SK-N-SH (cell line): ENCODE measurements at regions not wholly inside any gene's neighbourhood (a gene's known extent, or its start where the extent isn't known, plus 50 kb on each side); places are given as distances from the start of the nearest gene placed in this dataset.

ENCODE experiments used
- CTCF ChIA-PET: fragments of 300-600, 350-600 bp; formaldehyde crosslinking; extraction: SDS; loops from one replicate; lab custom pipeline; 2021; lab: Yijun Ruan, JAX
- POLR2A ChIA-PET: fragments of 350-600 bp; sonication (Branson Sonifier 250); formaldehyde crosslinking; extraction: SDS; loops from one replicate; lab custom pipeline; 2020; ENCODE audit warnings: antibody characterized with exemption, inconsistent platforms; lab: Yijun Ruan, JAX
- DNase-seq: peaks from one replicate; pipeline ENCODE4 v3.0.0; 2012
- H2AFZ ChIP-seq: fragments of 200-600 bp; sonication (generic); 2 replicates; pipeline ENCODE4 v1.8.1; 2016; ENCODE audit warnings: antibody characterized with exemption, mild to moderate bottlenecking, low read depth
- H3F3A ChIP-seq: fragments of 200-600 bp; sonication (generic); replicated peaks from 2 replicates; pipeline ENCODE3; 2016; ENCODE audit warnings: antibody characterized with exemption, mild to moderate bottlenecking; ENCODE audit not compliant: insufficient read depth
- H3K27ac ChIP-seq, 2 experiments: fragments of 200-500 bp in 1 of 2; fragments of 200-600 bp in 1 of 2; sonication (Bioruptor generic) in 1 of 2; sonication (generic), shearing (Covaris generic) in 1 of 2; 2 replicates each; pipeline versions ENCODE4 v1.5.1 to v1.6.1; 2014 to 2016; ENCODE audit warnings: low read depth in 2 of 2, inconsistent platforms in 1 of 2, low read length in 1 of 2, mild to moderate bottlenecking in 1 of 2, mixed read lengths in 1 of 2
- H3K27me3 ChIP-seq: fragments of 200-600 bp; sonication (generic), shearing (Covaris generic); 2 replicates; pipeline ENCODE4 v1.6.1; 2016; ENCODE audit warnings: mixed run types; ENCODE audit not compliant: insufficient read depth
- H3K36me3 ChIP-seq, 2 experiments: fragments of 200-500 bp in 1 of 2; fragments of 200-600 bp in 1 of 2; sonication (Bioruptor generic) in 1 of 2; sonication (generic) in 1 of 2; replicated peaks in 1 of 2; 2 replicates each; pipeline versions ENCODE3 to v1.5.1; 2014 to 2016; ENCODE audit warnings: low read length in 1 of 2, mild to moderate bottlenecking in 1 of 2; ENCODE audit not compliant: insufficient read depth in 2 of 2, control insufficient read depth in 1 of 2
- H3K4me1 ChIP-seq, 2 experiments: fragments of 200-500 bp in 1 of 2; fragments of 200-600 bp in 1 of 2; sonication (Bioruptor generic) in 1 of 2; sonication (generic), shearing (Covaris generic) in 1 of 2; 2 replicates each; pipeline versions ENCODE4 v1.5.1 to v1.6.1; 2014 to 2016; ENCODE audit warnings: low read depth in 1 of 2, low read length in 1 of 2, mixed run types in 1 of 2; ENCODE audit not compliant: insufficient read depth in 2 of 2, control insufficient read depth in 1 of 2
- H3K4me2 ChIP-seq: fragments of 200-600 bp; sonication (generic), shearing (Covaris generic); 2 replicates; pipeline ENCODE4 v1.6.1; 2017; ENCODE audit warnings: mixed run types
- H3K4me3 ChIP-seq, 2 experiments: fragments of 200-500 bp in 1 of 2; fragments of 200-600 bp in 1 of 2; sonication (Bioruptor generic) in 1 of 2; sonication (generic), shearing (Covaris generic) in 1 of 2; 2 replicates each; pipeline versions ENCODE4 v1.5.1 to v1.8.1; 2014 to 2016; ENCODE audit warnings: low read depth in 2 of 2, inconsistent platforms in 1 of 2, low read length in 1 of 2, mild to moderate bottlenecking in 1 of 2, mixed read lengths in 1 of 2, moderate library complexity in 1 of 2
- H3K79me2 ChIP-seq: fragments of 200-600 bp; sonication (generic); 2 replicates; pipeline ENCODE4 v1.8.1; 2017; ENCODE audit warnings: mild to moderate bottlenecking; ENCODE audit not compliant: insufficient read depth
- H3K9ac ChIP-seq: fragments of 200-600 bp; sonication (generic); 2 replicates; pipeline ENCODE4 v1.6.1; 2017; ENCODE audit warnings: mixed run types
- H3K9me2 ChIP-seq: fragments of 200-600 bp; sonication (generic); 2 replicates; pipeline ENCODE4 v1.6.1; 2017; ENCODE audit warnings: mixed run types
- H3K9me3 ChIP-seq: fragments of 200-600 bp; sonication (generic); 2 replicates; pipeline ENCODE4 v1.6.1; 2017; ENCODE audit warnings: mixed run types, mild to moderate bottlenecking, moderate library complexity
- H4K20me1 ChIP-seq: fragments of 200-600 bp; sonication (generic); 2 replicates; pipeline ENCODE4 v1.6.1; 2017; ENCODE audit warnings: mild to moderate bottlenecking, mixed run types; ENCODE audit not compliant: insufficient read depth
- ELF1 ChIP-seq: IDR thresholded peaks from 2 replicates; pipeline ENCODE4 v1.4.0; 2012
- EZH2phosphoT487 ChIP-seq: fragments of 200-600 bp; sonication (generic); IDR thresholded peaks from 2 replicates; pipeline ENCODE4 v1.6.1; 2017; ENCODE audit warnings: low read depth, mixed run types, mild to moderate bottlenecking, antibody characterized with exemption, moderate library complexity, borderline replicate concordance
- FOSL2 ChIP-seq: IDR thresholded peaks from 2 replicates; pipeline ENCODE4 v1.4.0; 2012; ENCODE audit warnings: low read depth, mild to moderate bottlenecking, moderate library complexity, borderline replicate concordance
- FOXM1 ChIP-seq: IDR thresholded peaks from 2 replicates; pipeline ENCODE4 v1.4.0; 2012; ENCODE audit warnings: low read depth, mild to moderate bottlenecking
- GABPA ChIP-seq: IDR thresholded peaks from 2 replicates; pipeline ENCODE4 v1.4.0; 2012; ENCODE audit warnings: low read depth, mild to moderate bottlenecking
- IRF3 ChIP-seq: fragments of 150-350 bp; IDR thresholded peaks from 2 replicates; pipeline ENCODE4 v1.6.1; 2016; ENCODE audit warnings: mild to moderate bottlenecking, low read depth, low read length
- MAX ChIP-seq: IDR thresholded peaks from 2 replicates; pipeline ENCODE4 v1.4.0; 2012; ENCODE audit warnings: low read depth
- MEF2A ChIP-seq: IDR thresholded peaks from 2 replicates; pipeline ENCODE4 v1.4.0; 2012; ENCODE audit warnings: low read depth, borderline replicate concordance
- MXI1 ChIP-seq: IDR thresholded peaks from 2 replicates; pipeline ENCODE4 v1.6.1; 2012; ENCODE audit warnings: mild to moderate bottlenecking, low read depth, low read length, improper control_type of control experiment
- NFIC ChIP-seq: IDR thresholded peaks from 2 replicates; pipeline ENCODE4 v1.4.0; 2012; ENCODE audit warnings: borderline replicate concordance
- NRF1 ChIP-seq: IDR thresholded peaks from 2 replicates; pipeline ENCODE4 v1.6.1; 2012; ENCODE audit warnings: low read depth, mild to moderate bottlenecking, low read length
- PBX3 ChIP-seq: IDR thresholded peaks from 2 replicates; pipeline ENCODE4; 2012
- RAD21 ChIP-seq: IDR thresholded peaks from 2 replicates; pipeline ENCODE4 v1.6.1; 2012; ENCODE audit warnings: mild to moderate bottlenecking, low read length
- RFX5 ChIP-seq: IDR thresholded peaks from 2 replicates; pipeline ENCODE4 v1.6.1; 2012; ENCODE audit warnings: mild to moderate bottlenecking, improper control_type of control experiment, low read length
- RXRA ChIP-seq: IDR thresholded peaks from 2 replicates; pipeline ENCODE4 v1.4.0; 2012; ENCODE audit warnings: low read depth, mild to moderate bottlenecking, borderline replicate concordance
- TAF1 ChIP-seq: IDR thresholded peaks from 2 replicates; pipeline ENCODE4 v1.6.1; 2012; ENCODE audit warnings: low read depth, mild to moderate bottlenecking, low read length, moderate library complexity, borderline replicate concordance
- USF2 ChIP-seq: fragments of 150-350 bp; IDR thresholded peaks from 2 replicates; pipeline ENCODE4 v1.6.1; 2017; ENCODE audit warnings: antibody characterized with exemption, low read length, low read depth, borderline replicate concordance
- YY1 ChIP-seq: IDR thresholded peaks from 2 replicates; pipeline ENCODE4 v1.4.0; 2012; ENCODE audit warnings: low read depth, mild to moderate bottlenecking
- WGBS: methylation state at CpG from one replicate; pipeline ENCODE4 v1.1.6; 2017; ENCODE audit warnings: low lambda C conversion rate; 5-methylcytosine and 5-hydroxymethylcytosine counted together
- TF ChIP-seq, protein P1 (sequence below): fragments of 200-600 bp; sonication (generic); IDR thresholded peaks from 2 replicates; pipeline ENCODE4 v1.6.1; 2017; ENCODE audit warnings: antibody characterized with exemption, mild to moderate bottlenecking, moderate library complexity
- TF ChIP-seq, protein P2 (sequence below): IDR thresholded peaks from 2 replicates; pipeline ENCODE4 v1.6.1; 2012; ENCODE audit warnings: mild to moderate bottlenecking, low read depth, low read length, moderate library complexity

- Histone ChIP-seq H3K27me3 (no peaks in the 10 kb centered on the region), H3K9me3 (peaks cover 8% of the 10 kb centered on the region; the same call in 1 of the 2 replicates), H3K36me3 (no peaks in the 10 kb centered on the region), H3K9ac (no peak overlapping the region), H3F3A (no peaks in the 10 kb centered on the region), H3K4me1 (no peaks in the 10 kb centered on the region), H2AFZ (no peak overlapping the region), H3K9me2 (no peaks in the 10 kb centered on the region), H4K20me1 (no peaks in the 10 kb centered on the region), H3K79me2 (no peaks in the 10 kb centered on the region), H3K4me2 (no peak overlapping the region), H3K4me3 (no peak overlapping the region), H3K27ac (no peak overlapping the region)
- TF ChIP-seq YY1, result no peak
- TF ChIP-seq NRF1, result no peak
- TF ChIP-seq EZH2phosphoT487, result no peak
- TF ChIP-seq FOXM1, result no peak
- no peak for TF ChIP-seq RFX5
- TF ChIP-seq, protein P1, sequence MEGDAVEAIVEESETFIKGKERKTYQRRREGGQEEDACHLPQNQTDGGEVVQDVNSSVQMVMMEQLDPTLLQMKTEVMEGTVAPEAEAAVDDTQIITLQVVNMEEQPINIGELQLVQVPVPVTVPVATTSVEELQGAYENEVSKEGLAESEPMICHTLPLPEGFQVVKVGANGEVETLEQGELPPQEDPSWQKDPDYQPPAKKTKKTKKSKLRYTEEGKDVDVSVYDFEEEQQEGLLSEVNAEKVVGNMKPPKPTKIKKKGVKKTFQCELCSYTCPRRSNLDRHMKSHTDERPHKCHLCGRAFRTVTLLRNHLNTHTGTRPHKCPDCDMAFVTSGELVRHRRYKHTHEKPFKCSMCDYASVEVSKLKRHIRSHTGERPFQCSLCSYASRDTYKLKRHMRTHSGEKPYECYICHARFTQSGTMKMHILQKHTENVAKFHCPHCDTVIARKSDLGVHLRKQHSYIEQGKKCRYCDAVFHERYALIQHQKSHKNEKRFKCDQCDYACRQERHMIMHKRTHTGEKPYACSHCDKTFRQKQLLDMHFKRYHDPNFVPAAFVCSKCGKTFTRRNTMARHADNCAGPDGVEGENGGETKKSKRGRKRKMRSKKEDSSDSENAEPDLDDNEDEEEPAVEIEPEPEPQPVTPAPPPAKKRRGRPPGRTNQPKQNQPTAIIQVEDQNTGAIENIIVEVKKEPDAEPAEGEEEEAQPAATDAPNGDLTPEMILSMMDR, result no peak
- no peak for TF ChIP-seq MAX
- TF ChIP-seq FOSL2, result no peak
- no peak for TF ChIP-seq USF2
- TF ChIP-seq IRF3, result no peak
- no peak for TF ChIP-seq RXRA
- no peak for TF ChIP-seq MXI1
- TF ChIP-seq, protein P2, sequence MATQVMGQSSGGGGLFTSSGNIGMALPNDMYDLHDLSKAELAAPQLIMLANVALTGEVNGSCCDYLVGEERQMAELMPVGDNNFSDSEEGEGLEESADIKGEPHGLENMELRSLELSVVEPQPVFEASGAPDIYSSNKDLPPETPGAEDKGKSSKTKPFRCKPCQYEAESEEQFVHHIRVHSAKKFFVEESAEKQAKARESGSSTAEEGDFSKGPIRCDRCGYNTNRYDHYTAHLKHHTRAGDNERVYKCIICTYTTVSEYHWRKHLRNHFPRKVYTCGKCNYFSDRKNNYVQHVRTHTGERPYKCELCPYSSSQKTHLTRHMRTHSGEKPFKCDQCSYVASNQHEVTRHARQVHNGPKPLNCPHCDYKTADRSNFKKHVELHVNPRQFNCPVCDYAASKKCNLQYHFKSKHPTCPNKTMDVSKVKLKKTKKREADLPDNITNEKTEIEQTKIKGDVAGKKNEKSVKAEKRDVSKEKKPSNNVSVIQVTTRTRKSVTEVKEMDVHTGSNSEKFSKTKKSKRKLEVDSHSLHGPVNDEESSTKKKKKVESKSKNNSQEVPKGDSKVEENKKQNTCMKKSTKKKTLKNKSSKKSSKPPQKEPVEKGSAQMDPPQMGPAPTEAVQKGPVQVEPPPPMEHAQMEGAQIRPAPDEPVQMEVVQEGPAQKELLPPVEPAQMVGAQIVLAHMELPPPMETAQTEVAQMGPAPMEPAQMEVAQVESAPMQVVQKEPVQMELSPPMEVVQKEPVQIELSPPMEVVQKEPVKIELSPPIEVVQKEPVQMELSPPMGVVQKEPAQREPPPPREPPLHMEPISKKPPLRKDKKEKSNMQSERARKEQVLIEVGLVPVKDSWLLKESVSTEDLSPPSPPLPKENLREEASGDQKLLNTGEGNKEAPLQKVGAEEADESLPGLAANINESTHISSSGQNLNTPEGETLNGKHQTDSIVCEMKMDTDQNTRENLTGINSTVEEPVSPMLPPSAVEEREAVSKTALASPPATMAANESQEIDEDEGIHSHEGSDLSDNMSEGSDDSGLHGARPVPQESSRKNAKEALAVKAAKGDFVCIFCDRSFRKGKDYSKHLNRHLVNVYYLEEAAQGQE, result no peak
- TF ChIP-seq GABPA, result no peak
- TF ChIP-seq ELF1, result no peak
- no peak for TF ChIP-seq MEF2A
- TF ChIP-seq NFIC, result no peak
- TF ChIP-seq PBX3, result no peak
- no peak for TF ChIP-seq TAF1
- no peak for TF ChIP-seq RAD21
- no peak for DNase-seq
- ChIA-PET CTCF (no interaction called here), POLR2A (no interaction called here)
- 80% methylated on average over 3 of the region's 3 CpGs for WGBS
Observed at GRCh38 chr12:25894759-25895158, 63.7 kb upstream of the RASSF8 start.
